Progenitor cell of endocrine pancreas (in vitro differentiated cells): ENCODE measurements at regions not wholly inside any gene's neighbourhood (a gene's known extent, or its start where the extent isn't known, plus 50 kb on each side); places are given as distances from the start of the nearest gene placed in this dataset.

Experiments used
- DNase-seq: peaks from one replicate; pipeline ENCODE4 v3.0.0; 2021; ENCODE audit warnings: low spot score; ENCODE audit not compliant: unreplicated experiment
- H3K27ac Mint-ChIP-seq: 2 replicates; pipeline ENCODE4 v1.8.0; 2021; ENCODE audit warnings: mild to moderate bottlenecking, moderate library complexity, mixed read lengths
- H3K27me3 Mint-ChIP-seq: 2 replicates; pipeline ENCODE4 v1.8.0; 2021; ENCODE audit warnings: mixed read lengths
- H3K36me3 Mint-ChIP-seq: 2 replicates; pipeline ENCODE4 v1.8.0; 2022; ENCODE audit warnings: mixed read lengths; ENCODE audit not compliant: insufficient read depth
- H3K4me1 Mint-ChIP-seq: 2 replicates; pipeline ENCODE4 v1.8.0; 2021; ENCODE audit warnings: low read depth, mixed read lengths
- H3K4me3 Mint-ChIP-seq: 2 replicates; pipeline ENCODE4 v1.8.0; 2021; ENCODE audit warnings: low read depth, mild to moderate bottlenecking, moderate library complexity, mixed read lengths
- H3K9me3 Mint-ChIP-seq: 2 replicates; pipeline ENCODE4 v1.8.0; 2021; ENCODE audit warnings: low read depth, mixed read lengths
- CTCF ChIP-seq: fragments of 200-600 bp; sonication (generic); IDR thresholded peaks from one replicate; pipeline ENCODE4 v1.5.0; 2021; ENCODE audit warnings: antibody characterized with exemption, mild to moderate bottlenecking; ENCODE audit not compliant: unreplicated experiment

DNA sequence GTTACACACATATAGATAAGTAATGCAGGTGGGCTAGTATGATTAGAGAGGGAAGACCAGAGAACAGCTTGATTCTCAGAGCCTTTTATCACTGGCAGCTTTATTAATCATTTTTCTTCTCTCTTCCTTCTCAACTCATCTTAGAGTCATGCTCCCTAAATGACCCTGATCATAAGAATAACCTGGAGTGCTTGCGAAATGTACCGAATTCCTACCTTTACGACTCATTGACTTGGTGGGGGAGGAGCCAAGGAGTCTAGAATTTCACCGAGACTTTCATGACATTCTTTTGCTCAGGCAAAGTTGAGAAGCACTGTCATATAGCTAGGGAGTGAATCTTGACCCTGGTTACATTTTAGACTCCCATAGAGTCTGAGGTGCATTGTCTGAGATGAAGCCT, 298.9 kb upstream of the PUDP start:
- H3K4me1 Mint-ChIP-seq: peaks cover 9% of the 10 kb centered on the region
- no peak for DNase-seq
- no peak overlapping the region for H3K4me3 Mint-ChIP-seq
- no peak overlapping the region for H3K27ac Mint-ChIP-seq
- peaks cover 4% of the 10 kb centered on the region for H3K9me3 Mint-ChIP-seq
- TF ChIP-seq CTCF: no peak
- no peaks in the 10 kb centered on the region for H3K36me3 Mint-ChIP-seq
- H3K27me3 Mint-ChIP-seq: no peaks in the 10 kb centered on the region

DNA sequence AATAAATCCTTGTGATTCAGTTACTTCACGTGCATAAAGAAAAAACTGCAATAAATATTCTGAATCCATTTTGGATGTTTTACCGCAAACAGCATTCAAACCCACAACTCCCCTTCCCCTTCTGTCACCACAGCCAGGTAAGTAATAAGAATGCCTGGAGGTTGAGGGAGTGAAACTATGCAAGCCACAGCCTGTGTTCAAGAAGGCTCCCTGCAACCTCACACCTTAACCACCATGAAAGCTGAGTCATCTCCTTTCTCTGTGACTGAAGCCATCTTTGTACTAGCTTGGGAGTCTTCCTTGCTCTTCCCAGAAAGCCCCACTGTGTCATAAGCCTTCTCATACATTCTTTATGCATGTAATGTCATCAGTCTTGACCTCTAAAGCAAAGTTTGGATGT, 297.0 kb upstream of the PUDP start:
- no peak for TF ChIP-seq CTCF
- no peaks in the 10 kb centered on the region for H3K36me3 Mint-ChIP-seq
- H3K27me3 Mint-ChIP-seq: no peaks in the 10 kb centered on the region
- H3K4me1 Mint-ChIP-seq: peaks cover 1% of the 10 kb centered on the region
- H3K27ac Mint-ChIP-seq: no peak overlapping the region
- peaks cover 4% of the 10 kb centered on the region for H3K9me3 Mint-ChIP-seq
- no peak overlapping the region for H3K4me3 Mint-ChIP-seq
- no peak for DNase-seq

DNA sequence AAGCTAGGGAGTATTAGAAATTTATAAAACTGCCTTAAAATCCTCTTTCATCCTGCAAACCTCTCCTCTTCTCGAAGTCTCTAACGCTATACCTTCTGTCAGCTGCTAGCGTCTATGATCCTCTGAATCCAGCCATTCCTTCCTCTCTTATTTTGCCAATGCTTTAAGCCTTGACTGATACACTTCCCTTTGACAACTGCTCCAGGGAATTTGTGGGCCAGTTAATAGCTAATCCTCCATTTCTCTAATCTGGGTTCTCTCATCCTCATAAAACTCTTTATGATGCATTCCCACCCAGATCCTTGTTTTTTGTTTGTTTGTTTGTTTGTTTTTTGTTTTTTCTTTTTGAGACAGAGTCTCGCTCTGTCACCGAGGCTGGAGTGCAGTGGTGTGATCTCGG, 293.6 kb upstream of the PUDP start:
- TF ChIP-seq CTCF: no peak
- DNase-seq: no peak
- Mint-ChIP-seq H3K27me3 (no peaks in the 10 kb centered on the region), H3K27ac (no peak overlapping the region), H3K9me3 (no peaks in the 10 kb centered on the region), H3K4me3 (no peak overlapping the region), H3K4me1 (no peaks in the 10 kb centered on the region), H3K36me3 (no peaks in the 10 kb centered on the region)

- no peak overlapping the region for H3K4me3 Mint-ChIP-seq
- TF ChIP-seq CTCF: no peak
- H3K27me3 Mint-ChIP-seq: no peaks in the 10 kb centered on the region
- H3K9me3 Mint-ChIP-seq: peaks cover 8% of the 10 kb centered on the region
- DNase-seq: no peak
- H3K27ac Mint-ChIP-seq: no peak overlapping the region
- no peaks in the 10 kb centered on the region for H3K4me1 Mint-ChIP-seq
- no peaks in the 10 kb centered on the region for H3K36me3 Mint-ChIP-seq
Observed at GRCh38 chrX:7435822-7436221, 287.9 kb upstream of the PUDP start.

DNA sequence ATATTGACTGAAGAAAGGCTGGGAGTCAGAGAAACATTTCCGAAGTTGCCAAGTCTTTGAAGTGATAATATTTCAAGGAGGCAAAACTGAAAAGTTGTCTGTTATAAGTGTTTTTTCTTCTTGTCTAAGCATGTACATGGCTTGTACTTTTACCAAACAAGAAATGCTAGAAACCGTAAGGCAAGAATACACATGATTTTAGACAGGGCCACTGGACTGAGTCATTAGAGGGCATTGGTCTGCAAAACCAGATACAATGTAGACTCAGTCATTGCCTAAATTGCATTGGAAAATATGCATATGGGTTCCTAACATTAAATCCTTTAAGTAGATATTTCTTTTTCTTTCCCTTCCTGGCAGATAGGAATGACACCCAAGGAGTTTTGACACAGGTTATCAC, 284.9 kb upstream of the PUDP start:
- no peak overlapping the region for H3K27ac Mint-ChIP-seq
- H3K4me3 Mint-ChIP-seq: no peak overlapping the region
- no peaks in the 10 kb centered on the region for H3K4me1 Mint-ChIP-seq
- no peak for DNase-seq
- H3K9me3 Mint-ChIP-seq: peaks cover 13% of the 10 kb centered on the region
- no peak for TF ChIP-seq CTCF
- H3K36me3 Mint-ChIP-seq: no peaks in the 10 kb centered on the region
- H3K27me3 Mint-ChIP-seq: no peaks in the 10 kb centered on the region
